GM18867 (cell line): ENCODE measurements at regions not wholly inside any gene's neighbourhood (a gene's known extent, or its start where the extent isn't known, plus 50 kb on each side); places are given as distances from the start of the nearest gene placed in this dataset.
"Not testable (repeated sequence)": the region's sequence is repeated elsewhere in the genome, so short reads cannot be mapped to it uniquely, and the experiment has no call there.

Experiments used
- ATAC-seq: cut with Tn5 transposase; IDR thresholded peaks from one replicate; pipeline ENCODE4 v1.9.1; 2021; ENCODE audit warnings: mild to moderate bottlenecking, moderate library complexity; ENCODE audit not compliant: unreplicated experiment

GRCh38 chr18:8987241-8987640 is 115.3 kb upstream of the NDUFV2 start:
- no peak for ATAC-seq

DNA sequence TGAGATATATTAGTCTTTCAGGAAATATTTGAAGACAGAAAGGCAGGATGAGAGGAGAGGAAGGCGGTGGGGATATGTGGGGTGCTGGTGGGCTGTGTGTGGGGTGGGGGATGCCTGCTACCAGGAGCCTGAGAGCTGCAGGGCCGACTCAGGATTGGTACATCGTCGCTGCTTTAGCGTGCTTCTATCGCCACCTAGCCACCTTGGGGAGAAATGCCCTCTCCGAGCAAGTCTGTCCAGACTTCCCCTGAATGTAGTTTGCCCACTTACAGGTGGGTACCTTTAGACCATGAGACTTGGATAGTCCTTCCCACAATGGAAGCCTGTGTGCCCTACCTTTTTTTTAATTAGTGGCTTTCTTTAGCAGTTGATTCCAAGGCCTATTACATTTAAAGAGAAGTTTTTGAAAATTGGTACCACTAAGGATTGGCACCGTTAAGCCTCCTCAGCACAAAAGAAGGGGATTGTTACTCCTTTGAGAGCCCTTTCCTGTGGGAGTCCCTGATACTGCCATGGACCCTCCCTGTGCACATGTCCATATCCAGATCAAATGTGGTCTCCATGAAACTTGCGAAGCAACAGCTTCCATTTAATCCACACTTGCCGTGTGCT is 114.1 kb upstream of the NDUFV2 start:
- peak; percentile 79 for ATAC-seq

GRCh38 chr18:8989017-8989416 is 113.5 kb upstream of the NDUFV2 start:
- no peak for ATAC-seq

DNA sequence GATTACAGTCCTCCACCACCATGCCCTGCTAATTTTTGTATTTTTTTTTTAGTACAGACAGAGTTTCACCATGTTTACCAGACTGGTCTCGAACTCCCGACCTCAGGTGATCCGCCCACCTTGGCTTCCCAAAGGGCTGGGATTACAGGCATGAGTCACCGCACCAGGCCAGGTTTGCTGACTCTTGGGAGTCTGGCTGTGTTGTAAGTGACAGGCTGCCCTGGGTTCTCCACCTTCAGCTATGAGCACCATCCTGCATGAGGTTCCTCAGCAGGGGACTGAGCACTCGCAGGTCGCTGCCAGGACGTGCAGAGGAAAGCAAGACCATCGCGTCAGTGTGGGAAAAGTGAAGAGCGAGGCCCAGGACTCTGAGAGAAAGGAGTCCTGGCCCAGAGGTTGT is 112.6 kb upstream of the NDUFV2 start:
- ATAC-seq = no peak

DNA sequence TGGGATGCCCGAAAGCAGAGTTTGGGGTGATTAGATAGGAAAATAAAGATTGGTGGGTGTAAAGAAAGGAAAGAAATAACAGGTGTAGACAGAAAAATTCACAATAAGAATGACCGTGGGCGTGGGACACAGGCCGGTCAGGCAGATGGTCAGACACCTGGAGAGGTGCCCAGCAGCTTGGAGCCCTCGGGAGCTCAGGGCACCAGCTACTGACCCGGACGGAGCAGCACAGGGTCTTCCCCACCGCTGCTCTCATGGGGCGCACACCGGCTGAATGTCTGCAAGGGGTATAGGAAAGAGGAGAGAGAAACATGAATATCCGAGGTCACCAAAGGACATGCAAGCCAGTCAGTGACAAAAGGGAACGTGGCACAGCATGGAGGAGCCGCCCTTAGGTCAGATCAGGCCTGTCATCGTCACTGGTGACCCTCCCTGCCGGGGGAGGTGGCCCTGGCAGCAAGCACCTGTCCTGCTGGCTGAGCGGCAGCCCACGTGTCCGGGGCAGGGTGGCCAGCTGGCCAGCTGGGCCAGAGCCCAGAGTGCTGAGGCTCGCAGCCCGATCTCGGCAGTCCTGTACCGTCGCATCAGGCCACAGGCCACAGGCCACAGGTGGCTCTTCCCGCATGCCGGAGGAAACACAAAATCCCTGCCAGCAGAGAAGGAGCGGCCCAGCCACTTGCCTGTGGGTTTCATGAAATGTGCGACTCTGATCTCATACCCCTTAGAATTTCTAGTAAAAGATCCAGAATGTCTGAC is 112.0 kb upstream of the NDUFV2 start:
- no peak for ATAC-seq

- ATAC-seq = no peak
Observed at GRCh38 chr18:8991155-8991554, 111.3 kb upstream of the NDUFV2 start.

GRCh38 chr18:8992500-8992899 is 110.0 kb upstream of the NDUFV2 start:
- ATAC-seq = not testable (repeated sequence)

GRCh38 chr18:8994603-8995002 is 107.9 kb upstream of the NDUFV2 start:
- no peak for ATAC-seq

- ATAC-seq = no peak
Observed at GRCh38 chr18:8995096-8995495, 107.4 kb upstream of the NDUFV2 start.

DNA sequence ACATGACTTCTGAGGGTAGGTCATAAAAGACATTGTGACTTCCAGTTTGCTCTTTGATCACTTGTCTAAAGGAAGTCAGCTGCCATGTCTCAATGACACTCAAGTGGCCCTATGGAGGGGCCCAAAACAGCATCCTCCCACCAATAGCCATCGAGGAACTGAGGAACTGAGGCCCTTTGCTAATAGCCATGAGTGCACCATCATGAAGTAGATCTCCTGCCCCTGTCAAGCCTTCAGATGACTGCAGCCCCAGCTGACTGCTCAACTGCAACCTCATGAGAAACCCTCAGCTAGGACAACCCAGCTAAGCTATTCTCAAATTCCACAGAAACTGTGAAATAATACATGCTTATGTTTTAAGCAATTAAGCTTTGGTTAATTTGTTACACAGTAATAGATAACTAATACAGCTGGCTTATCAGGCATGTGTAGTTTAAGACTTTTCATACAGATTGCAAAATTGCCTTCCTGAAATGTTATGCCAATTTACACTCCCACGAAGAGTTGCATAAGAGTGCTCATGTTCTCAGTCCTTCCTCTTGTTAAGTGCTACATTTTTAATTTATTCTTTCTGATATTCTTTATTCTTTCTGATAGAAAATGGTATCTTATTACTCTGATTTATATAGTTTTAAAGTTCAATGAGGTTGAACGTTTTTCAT is 105.6 kb upstream of the NDUFV2 start:
- ATAC-seq = no peak

- ATAC-seq = no peak
Observed at GRCh38 chr18:8997634-8998033, 104.9 kb upstream of the NDUFV2 start.

DNA sequence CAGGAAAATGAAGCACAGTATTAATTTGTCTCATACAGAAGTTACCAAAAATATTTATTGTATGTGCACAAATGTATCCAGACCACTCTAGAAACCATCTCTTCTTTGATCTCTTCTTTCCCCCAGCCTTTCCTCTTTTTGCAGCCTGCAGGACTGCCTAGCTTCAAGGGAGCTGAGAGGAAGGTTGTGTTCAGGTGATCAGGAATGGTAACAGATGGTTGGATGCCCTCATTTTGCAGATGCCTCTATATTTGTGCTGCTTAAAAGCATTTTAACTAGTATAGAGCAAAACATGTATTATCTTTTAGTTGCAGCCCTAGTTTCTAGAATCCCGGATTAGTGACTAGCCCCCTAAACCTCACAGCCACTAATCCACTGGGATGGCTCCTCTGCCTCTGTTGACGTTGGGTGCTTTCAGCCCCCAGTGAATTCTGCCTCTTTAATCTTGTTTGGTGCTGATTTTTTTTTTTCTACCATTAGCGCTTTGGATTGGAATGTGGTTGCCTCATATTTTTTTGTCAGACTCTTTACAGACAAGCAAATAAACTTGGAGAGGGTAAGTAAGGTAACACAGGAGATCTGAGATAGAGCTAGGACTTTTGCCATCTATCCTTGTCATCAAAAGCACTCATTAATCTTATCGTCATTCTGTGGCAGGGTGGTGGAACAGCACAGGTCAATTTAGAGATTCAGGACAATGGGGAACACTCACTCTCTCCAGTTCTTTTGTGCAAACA is 103.8 kb upstream of the NDUFV2 start:
- ATAC-seq = no peak

DNA sequence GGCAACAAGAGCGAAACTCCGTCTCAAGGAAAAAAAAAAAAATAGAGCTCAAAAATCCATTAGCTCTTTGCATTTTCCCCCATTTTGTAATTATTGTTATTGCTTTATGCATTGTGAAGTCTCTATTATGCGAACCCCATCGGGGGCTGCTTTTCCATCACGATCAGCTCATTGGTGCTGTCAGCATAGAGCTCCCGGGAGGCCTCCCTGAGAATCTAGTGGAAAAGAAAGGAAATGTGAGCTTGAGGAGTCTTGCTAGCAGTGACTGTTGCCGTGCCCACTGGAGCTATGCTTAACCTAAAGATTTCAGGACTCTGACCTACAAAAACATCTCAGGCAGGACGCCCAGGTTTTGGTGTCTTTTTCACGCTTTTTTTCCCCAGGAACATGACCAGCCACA is 102.6 kb upstream of the NDUFV2 start:
- ATAC-seq = no peak

- no peak for ATAC-seq
Observed at GRCh38 chr18:9000733-9001132, 101.8 kb upstream of the NDUFV2 start.

GRCh38 chr18:9001209-9001608 is 101.3 kb upstream of the NDUFV2 start:
- no peak for ATAC-seq

- no peak for ATAC-seq
Observed at GRCh38 chr18:9003406-9004100, 98.9 kb upstream of the NDUFV2 start.

DNA sequence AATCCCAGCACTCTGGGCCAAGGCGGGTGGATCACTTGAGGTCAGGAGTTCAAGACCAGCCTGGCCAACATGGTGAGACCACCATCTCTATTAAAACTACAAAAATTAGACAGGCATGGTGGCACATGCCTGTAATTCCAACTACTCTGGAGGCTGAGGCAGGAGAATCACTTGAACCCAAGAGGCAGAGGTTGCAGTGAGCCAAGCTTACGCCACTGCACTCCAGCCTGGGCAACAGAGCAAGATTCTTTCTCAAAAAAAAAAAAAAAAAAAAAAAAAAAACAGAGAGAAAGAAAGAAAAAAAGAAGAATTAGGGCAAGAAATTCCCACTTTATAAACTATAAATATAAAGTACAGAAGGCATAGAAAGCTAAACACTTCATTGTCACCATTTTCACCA is 98.2 kb upstream of the NDUFV2 start:
- not testable (repeated sequence) for ATAC-seq

- ATAC-seq = not testable (repeated sequence)
Observed at GRCh38 chr18:9007700-9008099, 94.8 kb upstream of the NDUFV2 start.

DNA sequence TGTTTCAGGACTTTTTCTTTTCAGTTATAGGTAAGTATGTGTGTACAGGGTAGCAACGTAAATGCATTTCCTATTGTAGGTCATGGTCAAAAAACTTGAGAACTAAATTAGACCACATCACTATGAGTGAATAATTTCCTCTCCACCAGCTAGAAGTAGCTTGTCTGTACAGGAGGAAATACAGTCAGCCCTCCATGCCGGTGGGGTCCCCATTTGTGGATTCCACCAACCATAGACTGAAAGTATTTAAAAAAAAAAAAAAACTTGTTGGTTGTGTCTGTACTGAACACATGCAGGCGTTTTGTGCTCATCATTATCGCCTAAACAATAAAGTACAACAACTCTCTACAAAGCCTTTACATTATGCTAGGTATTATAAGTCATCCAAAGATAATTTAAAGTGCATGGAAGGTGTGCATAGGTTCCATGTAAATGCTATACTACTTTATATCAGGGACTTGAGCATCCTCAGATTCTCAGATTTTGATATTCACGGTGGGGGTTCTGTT is 94.2 kb upstream of the NDUFV2 start:
- ATAC-seq = no peak

DNA sequence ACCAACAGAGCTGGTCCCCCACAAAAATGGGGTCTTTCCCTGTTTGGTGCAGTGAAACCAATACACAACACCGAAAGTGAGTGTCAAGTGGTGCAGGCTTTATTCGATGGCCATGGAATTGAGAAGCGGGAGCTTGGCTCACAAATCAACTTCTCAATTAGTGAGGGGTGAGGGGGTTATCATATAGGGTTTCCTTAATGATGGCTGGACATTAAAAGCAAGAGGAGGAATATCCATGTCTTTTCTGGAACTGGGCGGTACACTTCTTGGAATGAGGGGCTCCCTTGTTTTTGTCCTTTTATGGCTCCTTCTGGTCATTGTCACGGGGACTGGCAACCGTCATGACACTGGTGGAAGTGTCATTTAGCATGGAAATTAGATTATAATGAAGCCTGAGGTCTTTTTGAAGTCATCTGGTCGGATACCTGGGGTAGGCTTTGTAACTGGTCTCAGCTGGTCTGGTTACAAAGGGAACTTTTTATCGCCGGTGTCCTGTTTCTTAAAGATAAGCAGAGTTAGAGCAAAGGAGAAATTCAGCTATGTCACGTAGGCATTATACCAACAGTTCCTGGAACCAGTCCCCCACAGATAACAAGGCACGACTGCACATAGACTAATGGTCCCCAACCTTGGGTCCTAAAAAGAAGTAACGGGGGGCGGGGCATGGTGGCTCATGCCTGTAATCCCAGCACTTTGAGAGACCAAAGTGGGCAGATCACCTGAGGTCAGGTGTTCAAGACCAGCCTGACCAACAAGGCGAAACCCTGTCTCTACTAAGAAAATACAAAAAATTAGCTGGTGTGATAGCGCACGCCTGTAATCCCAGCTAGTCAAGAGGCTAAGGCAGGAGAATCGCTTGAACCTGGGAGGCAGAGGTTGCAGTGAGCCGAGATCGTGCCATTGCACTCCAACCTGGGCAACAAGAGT is 93.5 kb upstream of the NDUFV2 start:
- ATAC-seq = no peak
